Right lung (tissue), 2 donors: ENCODE measurements at regions not wholly inside any gene's neighbourhood (a gene's known extent, or its start where the extent isn't known, plus 50 kb on each side); places are given as distances from the start of the nearest gene placed in this dataset.
"Not testable (repeated sequence)": the region's sequence is repeated elsewhere in the genome, so short reads cannot be mapped to it uniquely, and the experiment has no call there.

Source experiments
- DNase-seq, 2 donors: peaks; one replicate each; pipeline ENCODE4 v3.0.0-alpha.2; 2013

DNA sequence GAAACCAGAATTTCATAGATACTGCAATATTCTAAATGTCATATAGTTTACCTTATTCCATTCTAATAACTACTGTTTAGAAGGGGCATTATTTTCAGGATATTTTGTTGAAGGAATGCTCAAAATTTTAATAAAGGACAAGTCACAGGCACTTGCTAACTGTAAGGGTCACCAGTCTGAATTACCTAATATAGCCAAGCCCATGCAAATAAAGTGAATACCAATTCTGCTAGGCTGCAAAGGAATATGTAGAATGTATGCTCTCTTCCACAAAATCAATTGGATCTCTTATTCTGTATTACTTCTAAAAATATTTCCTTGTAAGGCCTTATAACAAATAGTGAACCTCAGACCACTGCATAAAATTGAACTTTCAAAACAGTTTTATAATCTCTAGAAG, 52.3 kb upstream of the FAT4 start:
- DNase-seq = no peak

DNA sequence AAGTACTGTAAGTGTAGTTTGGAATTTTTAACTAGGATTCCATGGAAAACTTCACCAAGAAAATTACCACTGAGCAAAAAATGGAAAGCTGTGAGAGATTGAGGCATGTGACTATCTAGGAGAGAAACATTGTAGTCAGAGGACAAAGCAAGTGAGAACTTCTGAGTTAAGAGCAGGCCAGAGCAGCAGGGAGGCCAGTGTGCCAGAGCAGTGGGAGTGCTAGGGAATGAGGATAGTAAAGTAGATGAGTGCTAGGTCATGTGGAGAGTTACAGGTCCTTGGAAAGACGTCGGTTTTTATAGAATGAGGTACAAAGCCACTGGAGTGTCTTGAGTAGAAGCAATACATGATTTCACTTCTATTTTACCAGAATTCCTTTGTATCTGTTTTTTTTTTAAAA, 52.7 kb upstream of the FAT4 start:
- no peak for DNase-seq

DNA sequence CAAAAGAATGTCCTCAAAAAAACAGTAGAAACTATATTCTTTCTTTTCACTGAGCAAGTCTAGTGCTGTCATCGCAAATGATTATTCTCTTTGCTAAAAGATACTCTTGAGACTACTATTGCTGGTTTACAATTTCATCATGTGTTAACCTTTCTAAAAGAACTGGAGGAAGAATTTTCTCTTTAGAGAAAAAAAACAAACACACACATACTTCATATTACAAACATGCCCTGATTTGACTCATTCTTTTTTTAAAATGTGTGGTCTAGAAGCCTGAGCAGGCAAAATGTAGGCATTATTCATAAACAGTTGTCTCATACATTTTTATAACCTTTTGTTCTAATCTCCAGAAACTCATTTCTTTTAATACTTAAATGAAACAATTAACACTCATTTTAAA, 60.6 kb upstream of the FAT4 start:
- DNase-seq = no peak

DNA sequence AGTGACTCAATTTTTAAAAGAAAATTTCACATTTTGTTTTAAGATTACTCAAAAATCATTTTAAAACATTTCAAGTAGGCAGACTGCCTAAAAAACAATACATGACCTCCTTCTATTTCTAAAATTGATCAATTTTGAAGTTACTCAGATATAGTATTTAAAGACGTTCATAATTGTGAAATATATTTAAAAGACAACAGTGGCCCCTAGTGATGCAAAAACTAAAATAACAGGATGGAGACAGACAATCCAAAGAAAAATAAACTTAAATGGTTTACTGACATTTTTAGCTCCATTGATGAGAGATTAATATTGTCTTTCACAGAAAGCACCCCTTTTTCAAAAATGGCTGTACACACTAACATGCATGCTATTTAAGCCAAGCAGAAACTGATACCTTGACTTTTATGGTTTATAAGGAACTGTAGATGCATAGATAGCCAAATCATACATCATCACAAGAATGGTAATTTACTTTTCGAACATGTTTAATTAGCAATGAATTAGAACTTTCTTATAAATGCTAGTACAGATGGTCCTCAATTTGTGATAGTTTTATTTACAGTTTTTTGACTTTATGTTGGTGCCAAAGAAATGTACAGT, 69.8 kb upstream of the FAT4 start:
- peak in 1 of 2 donors; percentile 19 for DNase-seq

DNA sequence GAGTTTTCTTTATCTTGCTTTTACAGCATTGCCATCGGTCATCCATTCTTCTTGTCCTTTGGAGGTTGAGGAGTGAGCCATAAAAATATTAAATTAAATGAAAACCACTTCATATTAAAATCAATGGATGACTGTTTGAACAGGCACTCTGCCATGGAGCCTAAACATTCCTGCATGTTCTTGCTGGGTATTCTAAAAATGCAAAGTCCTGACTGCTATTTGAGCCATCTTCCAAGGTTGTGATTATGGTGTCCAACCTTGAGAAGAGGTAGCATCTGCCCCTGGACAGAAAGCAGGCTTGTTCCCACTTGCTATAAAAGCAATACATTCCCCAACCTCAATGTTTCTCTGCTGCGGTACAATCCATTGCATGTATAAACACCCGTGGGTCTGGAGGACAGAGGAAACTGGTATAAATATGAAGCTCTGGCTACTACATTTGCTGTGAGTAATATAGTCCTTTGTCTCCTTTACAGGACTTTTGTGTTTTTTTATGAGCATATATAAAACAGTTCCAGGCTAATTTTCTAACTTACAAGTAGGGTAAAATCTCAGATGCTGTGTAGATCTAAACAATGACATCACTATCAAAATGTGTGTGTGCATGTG, 70.9 kb upstream of the FAT4 start:
- no peak for DNase-seq

DNA sequence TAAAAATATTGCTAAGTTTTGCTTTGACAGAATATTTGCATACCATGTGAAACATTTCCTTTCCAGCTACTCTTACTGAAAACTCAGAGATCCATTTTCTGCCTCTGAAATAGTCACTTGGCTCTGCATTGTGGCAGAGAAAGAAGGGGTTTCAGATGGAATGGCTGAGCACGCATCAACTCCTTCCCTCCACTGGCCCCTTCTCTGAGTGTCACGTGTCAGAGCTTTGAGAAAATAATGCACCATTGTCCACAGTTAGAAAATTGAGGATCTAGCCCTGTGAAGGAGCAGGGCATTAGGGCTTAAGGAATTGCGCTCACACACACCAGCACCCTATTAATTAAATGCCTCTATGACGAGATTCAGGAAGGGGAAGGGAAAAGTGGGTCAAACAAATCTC, 78.8 kb upstream of the FAT4 start:
- DNase-seq = no peak

DNA sequence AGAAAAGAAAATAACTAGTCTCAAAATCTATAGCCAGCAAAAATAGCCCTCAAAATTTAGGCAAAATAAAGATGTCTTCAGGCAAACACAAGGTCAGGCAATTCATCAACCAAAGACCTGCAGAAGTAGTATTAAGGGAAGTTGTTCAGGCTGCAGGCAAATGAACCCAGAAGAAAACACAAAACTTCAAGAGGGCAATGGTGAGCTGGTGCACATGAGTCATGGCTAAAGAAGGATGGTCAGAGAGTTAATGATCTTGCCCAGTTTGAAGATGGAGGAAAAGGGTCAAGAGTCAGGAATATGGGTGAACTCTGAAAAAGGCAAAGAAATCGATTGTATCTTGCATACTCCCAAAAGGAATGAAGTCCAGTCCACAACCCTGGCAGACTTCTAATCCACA, 83.1 kb upstream of the FAT4 start:
- DNase-seq = no peak

DNA sequence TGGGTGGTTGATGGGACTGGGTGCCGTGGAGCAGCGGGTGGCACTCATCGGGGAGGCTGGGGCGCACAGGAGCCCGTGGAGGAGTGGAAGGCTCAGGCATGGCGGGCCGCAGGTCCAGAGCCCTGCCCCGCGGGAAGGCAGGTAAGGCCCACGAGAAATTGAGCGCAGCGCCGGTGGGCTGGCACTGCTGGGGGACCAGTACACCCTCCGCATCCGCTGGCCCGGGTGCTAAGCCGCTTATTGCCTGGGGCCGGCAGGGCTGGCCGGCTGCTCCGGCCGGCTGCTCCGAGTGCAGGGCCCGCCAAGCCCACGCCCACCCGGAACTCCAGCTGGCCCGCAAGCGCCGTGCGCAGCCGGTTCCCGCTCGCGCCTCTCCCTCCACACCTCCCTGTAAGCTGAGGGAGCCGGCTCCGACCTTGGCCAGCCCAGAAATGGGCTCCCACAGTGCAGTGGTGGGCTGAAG, 85.1 kb upstream of the FAT4 start:
- DNase-seq = no peak

DNA sequence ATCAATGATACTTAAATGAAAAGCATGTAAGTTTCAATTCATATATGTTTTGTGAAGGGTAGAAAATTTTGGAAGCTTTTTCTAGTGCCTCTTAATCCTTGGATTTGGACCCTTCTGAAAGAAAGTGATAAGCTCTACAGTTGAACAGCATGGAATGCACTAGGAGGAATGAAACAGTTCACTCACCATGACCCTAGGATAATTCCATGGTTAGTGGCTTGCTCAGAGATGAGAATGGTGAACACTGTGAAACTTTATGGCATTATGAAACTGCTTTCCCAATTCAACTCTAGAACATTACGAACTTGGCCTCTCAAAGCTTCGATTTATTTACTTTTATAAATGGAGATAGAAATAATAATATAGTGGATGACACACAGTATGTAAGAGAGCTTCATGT, 88.9 kb upstream of the FAT4 start:
- DNase-seq = no peak

DNA sequence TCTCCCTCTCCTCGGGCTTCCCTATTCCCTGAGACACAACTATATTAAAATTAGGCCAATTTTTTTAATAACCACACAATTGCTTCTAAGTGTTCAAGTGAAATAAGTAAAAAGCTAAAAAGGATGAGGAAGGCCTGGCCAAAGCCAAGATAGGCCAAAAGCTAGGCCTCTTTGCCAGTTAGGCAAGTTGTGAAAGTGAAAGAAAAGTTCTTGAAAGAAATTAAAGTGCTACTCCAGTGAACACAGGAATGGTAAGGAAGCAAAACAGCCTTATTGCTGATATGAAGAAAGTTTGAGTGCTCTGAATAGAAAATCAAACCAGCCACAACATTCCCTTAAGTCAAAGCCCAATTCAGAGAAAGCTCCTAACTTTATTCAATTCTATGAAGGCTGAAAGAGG, 114.2 kb upstream of the FAT4 start:
- DNase-seq = no peak

DNA sequence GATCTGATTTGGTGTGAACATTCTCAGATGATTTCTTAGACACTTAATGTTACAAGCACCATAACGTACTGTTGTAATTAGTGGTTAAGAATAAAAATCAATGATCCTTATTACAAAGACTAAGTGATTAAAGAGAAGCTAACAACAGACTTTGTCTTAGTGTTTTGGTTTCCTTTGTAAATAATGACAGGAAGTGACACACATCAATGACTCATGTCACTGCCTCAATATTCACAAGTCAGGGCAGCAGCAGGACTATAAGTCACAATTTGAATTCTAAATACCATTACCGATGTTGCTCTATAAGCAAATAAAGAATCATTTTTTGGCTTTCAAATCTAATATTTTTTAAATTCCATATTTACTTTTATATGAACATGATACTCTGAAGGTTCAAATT, 115.8 kb upstream of the FAT4 start:
- no peak for DNase-seq

DNA sequence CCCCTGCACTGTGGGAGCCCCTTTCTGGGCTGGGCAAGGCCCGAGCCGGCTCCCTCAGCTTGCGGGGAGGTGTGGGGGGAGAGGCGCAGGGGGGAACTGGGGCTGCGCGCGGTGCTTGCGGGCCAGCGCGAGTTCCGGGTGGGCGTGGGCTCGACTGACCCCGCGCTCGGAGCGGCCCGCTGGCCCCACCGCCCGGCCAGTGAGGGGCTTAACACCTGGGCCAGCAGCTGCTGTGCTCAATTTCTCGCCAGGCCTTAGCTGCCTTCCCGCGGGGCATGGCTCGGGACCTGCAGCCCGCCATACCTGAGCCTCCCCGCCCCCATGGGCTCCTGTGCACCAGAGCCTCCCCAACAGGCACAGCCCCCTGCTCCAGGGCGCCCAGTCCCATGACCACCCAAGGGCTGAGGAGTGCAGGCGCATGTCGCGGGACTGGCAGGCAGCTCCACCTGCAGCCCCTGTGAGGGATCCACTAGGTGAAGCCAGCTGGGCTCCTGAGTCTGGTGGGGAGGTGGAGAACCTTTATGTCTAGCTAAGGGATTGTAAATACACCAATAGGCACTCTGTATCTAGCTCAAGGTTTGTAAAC, 122.8 kb upstream of the FAT4 start:
- DNase-seq = not testable (repeated sequence)

DNA sequence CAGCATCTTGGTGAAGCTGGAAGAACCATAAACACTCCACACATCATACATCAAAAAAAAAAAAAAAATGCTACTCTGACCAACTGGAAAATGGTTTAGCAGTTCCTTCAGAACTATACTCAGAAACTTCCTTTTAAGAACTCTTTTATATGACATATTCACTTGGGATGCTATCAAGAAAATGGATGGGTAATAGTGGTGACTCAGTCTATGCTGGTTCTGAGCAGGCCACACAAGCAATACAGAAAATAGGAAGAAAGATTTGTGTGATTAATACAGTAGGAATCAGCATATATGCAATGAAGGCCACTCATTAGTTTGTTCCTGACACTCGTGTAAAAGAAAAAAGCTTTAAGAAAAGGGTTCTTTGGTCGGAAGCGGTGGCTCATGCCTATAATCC, 123.5 kb upstream of the FAT4 start:
- no peak for DNase-seq

DNA sequence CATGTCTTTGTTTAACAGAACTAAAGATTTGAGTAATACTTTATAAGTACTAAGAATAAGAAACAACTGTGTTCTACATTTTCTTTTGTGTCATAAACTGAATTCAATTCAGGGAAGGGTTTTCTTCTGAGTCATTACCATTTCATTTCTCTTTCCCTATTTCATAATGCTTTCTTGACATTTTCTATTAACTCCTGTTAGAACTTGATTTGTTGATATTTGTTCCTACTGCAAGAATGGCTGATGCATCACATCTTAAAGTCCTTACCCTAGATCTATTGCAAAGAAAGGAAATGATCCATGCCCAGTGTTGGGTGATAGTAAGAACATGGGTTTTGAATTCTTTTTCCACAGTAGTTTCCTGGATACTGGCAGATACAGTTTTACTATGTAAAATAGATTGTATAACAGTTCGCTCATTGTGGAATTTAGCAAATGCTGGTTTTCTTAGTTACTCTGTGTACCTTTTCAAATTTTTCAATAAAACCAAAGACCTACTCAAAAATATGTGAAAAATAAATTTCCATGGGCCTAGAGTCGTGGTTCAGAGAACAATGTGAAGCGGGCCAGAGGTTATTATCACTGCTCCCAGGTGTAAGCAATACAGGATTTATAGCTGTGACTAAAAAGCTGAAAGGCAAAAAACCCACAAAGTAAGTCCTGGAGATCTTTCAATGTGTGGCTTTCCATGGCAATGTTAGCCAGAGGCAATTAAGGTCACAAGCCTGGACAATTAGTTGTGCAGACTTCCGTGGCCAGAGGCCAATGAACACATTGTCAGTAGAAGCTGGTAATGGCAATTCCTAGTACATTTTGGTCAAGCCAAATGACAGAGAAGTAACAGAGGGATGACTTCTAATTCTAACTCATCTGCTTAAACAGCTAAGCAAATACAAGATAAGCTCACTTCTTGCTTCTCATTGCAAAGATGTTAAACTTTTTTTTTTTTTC, 127.3 kb upstream of the FAT4 start:
- DNase-seq = no peak

DNA sequence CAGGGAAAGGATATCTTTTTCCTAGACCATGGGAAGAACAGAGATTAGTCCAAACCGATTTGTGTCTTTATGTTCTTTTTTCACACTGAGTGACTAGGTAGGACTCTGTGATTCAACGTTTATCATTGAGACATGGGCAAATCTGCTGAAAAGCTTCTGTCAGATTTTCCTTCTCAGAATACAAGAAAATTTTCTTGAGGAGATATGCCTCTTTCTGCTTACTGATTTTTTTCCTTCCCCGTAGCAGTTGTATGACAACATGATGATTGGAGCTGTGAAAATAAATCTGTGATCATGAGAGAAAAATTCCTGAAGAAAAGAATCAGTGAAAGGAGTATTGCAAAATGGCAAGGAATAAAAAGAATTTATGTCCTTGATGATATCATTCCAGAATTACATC, 130.6 kb upstream of the FAT4 start:
- no peak for DNase-seq

DNA sequence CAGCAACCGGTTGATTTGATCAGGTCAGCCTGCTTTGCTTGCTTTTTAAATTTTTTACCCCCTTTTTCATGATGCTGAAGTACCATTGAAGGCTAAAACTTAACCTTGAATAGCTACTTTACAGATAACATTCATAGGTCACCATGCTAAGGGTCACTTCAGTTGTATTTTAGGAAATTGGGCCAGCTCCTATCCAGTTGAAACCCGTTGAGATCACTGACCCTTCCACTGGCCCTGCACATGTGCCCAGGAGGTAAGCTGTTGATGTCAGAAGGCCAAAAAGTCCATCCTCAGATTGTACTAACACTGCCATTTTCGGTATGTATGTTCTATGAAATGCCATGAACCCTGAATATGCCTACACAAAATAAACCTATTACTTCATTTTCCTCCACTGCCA, 133.0 kb upstream of the FAT4 start:
- DNase-seq = no peak

DNA sequence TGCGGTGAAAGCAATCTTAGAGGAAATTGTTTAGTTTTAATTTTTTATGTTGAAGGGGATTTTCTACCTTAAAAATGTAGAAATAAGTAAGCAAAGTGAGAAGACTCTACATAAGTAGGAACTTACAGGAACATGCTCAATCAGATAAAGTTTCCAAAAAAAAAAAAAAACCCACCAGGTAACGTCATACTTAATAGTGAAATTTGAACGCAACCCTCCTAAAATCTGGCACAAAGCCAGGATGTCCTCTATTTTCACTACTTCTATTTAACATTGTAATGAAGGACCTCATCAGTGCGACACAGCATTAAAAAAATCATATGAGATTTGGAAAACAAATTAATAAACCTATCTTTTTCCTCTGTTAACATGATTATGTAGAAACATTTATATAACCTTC, 135.0 kb upstream of the FAT4 start:
- no peak for DNase-seq

DNA sequence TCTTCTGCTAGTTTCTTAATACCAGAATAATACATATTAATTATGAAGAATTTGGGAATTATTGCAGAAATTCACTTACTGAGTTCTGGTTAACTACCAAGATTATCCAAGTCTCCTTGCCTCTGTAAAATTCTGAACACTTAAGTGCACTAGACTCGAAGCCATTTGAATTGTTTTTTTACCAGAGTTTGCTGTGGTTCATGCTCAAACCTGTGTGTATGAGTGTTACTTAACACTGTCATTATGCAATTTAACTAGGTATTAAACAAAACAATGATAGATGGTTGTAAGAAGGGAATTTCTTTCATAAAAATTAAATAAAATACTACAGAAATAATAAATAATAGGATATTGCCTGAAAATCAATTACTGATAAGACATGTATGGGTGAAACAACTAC, 145.6 kb upstream of the FAT4 start:
- no peak for DNase-seq

DNA sequence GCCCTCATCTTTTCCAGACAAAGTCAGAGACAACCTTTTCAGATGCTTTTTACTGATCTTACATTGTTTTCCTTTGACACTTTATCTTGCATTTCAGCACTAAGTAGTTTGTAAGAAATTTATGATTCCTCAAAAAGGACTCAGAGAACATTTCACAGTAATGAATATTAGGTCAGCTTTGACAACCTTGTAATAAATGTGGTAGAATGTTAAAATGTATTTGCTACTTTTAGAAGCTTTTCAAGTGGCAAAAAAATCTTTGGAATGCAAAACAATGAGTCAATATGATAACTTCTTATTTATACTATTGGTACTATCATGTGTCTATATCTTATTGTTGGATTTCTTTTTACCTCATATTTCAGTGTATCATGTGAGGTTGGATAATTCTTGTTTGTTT, 146.2 kb upstream of the FAT4 start:
- DNase-seq = no peak

DNA sequence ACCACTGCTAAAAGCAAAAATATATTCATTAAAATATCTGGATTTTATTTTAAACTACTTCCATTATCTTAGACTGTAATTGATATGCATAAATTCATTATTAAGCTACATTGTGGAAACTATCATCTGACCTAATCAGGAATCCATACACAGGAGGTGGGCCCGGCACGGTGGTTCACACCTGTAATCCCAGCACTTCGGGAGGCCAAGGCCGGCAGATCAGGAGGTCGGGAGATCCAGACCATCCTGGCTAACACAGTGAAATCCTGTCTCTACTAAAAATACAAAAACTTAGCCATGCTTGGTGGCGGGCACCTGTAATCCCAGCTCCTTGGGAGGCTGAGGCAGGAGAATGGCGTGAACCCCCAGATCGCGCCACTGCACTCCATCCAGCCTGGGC, 148.7 kb upstream of the FAT4 start:
- not testable (repeated sequence) for DNase-seq

DNA sequence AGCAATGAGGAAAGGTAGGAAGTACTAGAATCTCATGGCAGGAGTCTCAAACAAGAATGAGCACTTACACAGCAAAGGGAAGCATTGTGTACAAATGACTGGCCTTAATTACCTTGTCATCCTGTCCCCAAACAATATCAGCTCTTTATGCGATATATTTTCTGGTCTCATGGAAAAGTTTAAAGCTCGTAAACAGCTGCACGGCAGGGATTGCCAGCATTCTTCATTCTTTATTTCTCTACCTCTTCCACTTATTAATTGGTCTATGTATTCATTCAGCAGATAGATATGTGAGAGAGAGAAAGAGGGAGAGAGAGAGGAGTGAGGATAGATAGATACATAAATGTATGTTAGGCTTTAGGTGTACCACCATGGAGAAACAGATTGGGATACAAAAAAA, 155.8 kb upstream of the FAT4 start:
- no peak for DNase-seq

DNA sequence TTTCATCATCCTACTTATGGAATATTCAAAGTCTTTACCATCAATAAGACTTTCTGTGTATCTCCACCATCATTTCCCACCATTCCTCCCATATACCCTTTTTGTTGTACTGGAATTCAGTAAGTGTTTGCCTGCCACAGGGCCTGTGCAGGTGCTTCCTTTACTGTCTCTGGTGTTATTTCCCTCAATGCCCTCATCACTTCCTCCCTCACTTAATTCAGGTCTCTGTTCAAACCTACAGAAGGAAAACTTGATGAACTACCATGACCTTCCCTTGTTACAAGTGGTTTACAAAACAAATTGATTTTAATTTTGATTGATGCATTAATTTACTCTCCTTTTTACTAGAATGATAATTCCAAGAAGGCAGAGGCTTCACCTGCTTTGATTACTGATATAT, 159.5 kb upstream of the FAT4 start:
- DNase-seq = no peak
